Stimulated activated CD4-positive, alpha-beta T cell treated with anti-CD3 and anti-CD28 coated beads, Interleukin-1b, Interleukin-23, amount 100 ng/mL, for 1 hour (primary cell): ENCODE measurements at regions not wholly inside any gene's neighbourhood (a gene's known extent, or its start where the extent isn't known, plus 50 kb on each side); places are given as distances from the start of the nearest gene placed in this dataset.

Experiments
- DNase-seq, 2 donors: peaks; one replicate each; pipeline ENCODE4 v3.0.0-alpha.2; 2020; ENCODE audit warnings: low read depth in 2 of 2

DNA sequence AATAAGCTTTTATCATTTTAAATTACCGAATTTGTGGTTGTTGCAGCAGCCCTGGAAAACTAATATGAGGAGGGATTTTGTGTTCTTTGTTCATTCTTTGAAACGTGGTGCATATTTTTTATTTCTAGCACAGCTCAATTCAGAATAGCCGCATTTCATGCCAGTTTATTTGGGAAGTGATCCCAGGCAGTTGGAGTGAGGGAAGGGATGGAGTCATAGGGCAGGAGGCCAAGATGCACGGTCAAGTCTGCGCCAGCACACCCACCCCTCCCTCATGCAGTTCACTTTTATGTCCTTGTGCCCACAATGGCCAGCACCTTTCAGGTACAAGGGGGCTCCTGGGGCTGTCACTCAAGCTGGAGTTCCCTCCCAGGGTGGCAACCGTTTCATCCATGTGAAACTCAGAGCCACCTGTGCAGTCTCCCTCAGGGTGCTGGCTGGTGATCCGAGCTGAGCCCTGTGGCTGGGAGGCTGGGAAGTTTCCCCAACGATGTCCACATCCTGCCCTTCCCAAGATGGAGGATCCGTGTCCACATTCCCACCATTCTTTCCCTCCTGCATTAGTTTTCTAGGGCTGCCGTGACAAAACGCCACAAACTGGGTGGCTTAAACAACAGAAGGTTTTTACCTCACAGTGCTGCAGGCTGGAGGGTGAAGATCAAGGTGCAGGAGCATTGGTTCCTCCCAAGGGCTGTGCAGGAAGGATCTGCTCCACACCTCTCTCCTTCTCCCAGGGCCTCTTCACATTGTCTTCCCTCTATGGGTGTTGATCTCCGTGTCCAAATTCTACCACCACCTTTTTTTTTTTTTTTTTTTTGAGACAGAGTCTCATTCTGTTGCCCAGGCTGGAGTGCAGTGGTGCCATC, 68.5 kb upstream of the ITGA6 start:
- DNase-seq = no peak

DNA sequence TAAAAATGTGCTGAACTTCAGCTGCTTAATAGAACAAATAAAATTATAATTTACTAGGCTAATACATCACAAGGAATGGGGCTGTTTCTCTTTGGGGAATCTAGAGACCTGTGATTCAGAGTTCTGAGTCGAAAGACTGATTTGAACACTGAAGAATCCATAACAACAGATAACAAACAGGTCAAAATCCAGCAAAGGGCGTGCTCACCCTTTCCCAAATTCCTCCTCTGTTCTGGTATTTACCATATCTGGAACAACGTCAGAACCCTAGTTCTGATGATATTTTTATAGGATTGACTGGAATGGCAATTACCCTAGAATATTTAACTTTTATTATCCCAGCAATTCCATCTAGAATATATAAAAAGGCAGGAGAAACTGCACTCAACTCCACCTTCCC, 66.0 kb upstream of the ITGA6 start:
- DNase-seq = no peak

DNA sequence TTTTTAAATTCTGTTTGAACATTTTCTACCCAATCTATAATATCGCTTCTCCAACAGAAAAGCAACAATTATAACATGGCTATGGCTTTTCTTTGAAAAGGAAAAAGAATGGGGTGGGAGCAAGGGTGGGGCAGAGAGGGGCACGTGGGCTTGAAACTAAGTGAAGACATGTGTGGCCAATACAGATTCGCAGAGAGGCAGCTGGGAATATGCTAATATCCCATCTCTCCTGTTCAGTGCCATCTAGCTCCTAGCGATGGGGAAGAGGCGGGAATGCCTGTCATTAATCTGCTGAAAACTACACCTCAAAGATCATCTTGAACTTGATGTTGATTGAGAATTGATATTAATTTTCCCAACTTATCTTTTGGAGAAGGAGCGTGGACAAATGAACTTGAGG, 65.5 kb upstream of the ITGA6 start:
- no peak for DNase-seq

DNA sequence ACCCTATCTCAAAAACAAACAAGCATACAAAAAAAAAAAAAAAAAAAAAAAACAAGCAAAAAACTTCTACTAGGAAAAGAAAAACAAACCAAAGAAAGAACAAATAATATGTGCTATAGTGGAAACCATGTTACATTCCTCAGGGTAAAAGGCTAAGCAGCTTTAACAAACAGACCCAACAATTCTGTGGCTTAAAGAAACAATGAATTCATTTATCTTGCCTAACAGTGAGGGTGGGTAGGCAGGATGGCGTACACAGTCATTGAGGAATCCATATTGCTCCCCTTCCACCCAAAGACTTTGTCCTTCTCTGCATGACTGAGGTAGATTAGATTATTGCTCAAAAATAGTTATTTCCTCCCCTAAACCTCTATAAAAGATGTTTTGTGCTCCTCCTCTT, 63.1 kb upstream of the ITGA6 start:
- no peak for DNase-seq

DNA sequence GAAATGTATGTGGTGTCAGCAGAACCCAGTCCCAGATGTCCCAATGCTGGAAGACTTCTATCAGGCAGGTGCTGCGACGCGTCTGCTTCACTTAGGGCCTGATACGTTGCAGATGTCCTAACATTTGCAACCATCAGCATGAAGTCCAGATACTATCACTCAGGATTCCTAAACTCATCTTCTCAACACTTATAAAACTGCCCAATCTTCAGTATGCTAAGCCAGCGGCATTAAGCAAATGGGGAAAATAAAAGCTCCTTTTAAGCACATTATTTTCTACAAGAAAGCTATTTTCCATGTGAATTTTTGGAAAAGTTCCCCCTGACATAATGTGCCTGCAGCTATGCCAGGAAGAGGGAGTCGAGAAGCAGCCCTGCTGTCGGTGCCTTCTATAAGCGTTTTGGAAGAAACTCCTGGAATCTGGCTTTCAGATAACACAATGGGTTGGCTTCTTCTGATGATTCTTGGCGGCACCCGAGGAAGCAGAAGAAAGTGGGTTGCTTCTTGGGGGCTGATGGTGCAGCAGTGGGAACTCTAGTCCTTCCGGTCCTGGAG, 60.7 kb upstream of the ITGA6 start:
- no peak for DNase-seq

DNA sequence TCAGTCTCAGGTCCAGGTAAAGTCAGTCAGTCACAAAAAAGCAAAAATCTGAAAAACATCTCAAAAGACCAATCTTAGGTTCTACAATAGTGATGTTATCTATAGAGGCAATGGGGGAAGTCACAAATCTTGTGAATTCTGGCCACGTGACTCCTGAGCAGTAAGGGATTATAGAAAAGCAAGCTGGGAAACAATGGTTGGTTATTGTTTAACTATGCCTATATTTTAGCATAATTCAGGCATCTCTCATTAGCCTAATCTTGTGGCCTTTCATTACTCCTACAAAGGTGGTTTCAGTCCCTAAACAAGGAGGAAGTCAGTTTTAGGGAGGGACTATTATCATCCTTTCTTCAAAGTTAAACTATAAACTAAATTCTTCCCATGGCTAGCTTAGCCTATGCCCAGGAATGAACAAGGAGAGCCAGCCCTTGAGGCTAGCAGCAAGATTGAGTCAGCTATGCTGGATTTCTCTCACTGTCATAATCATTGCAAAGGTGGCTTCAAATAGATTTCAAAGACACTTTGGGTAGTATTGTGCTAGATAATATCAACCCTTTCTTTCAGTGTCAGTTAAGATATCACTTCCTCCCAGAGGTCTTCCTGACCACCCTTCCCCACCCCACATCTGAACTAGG, 56.4 kb upstream of the ITGA6 start:
- DNase-seq = no peak

DNA sequence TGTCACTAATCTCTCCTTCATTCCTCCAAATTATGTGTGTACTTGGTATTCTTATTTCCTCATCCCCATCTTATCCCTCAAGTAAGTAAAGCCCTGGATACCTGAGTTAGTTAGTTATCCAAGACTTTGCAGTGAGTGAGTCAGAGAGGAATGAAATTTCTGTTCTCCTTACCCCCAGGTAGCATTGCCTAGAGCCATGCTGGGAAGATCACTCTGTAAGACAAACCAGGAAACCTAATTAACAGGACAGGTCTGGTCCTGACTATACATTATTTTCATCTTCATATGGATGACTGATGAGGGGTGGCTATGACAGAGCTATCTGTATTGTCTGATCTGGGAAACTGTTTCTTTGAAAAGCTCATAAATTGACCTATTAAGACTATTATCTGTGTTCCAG, 55.0 kb upstream of the ITGA6 start:
- DNase-seq = no peak

DNA sequence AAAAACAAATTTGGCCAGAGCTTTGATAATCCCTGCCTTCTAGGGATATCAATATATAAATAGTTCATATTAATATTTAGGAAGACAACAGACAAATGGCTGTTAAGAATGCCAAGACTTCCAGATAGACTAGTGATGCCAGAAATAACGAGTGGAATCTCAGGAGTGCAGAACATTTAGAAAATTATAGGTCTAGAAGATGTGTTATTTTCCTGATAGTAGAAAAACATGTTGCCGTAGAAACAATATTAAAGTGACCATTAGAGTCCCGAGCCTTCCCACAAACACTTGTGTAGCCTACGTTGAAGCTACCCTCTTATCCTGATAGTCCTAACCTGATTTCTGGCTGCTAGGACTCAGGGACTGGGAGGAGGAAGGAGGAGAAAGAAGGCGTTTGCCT, 54.3 kb upstream of the ITGA6 start:
- DNase-seq = no peak

DNA sequence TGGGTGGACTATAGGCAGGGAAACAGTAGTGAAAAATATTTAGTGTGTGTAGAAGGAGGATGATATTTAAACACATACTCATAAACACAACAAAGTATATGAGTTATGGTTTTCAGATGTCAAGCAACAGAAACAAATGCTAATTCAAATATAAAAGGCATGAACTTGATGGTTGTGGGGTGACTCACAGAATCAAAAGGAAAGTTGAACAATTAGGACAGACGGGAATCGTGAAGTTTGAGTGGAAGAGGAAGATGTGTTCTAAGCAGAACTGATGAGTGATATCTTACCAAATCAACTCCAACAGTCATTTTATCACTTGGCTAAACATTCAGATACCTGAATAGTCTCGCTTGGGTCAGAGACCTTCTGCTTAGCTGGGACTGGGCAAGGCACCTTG, 53.6 kb upstream of the ITGA6 start:
- DNase-seq = no peak

DNA sequence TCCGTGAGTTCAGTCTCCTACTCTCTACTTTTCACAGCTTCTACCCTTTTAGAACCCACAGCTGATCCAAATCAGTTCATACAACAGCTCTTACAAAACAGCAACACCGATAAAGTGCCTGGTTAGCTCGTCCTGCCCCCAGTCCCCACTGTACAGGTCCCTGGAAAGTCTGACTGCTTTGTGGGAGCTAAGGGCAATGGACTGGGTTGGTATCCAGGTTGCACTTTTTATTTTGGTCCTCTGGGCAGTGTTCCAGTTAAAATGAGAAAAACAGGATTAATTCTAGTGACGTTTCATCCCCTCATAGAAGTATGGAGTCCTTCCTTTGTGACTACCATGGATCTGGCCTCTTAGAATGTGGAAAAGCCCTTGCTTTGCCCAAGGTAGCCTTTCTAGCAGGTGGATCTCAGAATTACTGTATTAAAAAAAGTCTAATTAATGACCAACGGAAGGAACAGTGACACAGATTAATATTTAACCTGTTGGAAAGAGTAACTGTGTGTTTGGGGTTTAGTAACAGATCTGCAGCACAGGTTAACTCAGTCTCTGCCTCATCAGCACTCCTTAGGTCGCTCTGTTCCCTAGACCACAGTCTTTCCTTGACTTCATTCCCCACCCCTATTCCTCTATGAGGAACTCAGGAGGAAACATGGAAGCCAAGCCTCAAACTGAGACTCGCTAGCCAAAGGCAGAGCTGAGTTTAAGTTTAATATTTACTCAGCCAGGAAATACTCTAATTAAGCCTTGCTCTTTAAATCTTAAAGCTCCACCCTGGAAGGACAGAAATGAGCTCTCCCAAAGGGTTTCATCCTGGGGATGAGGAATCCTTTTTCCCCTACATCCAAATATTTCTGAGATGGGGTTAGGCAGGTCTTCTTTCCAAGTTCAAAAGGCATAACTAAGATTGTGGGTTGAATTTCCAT, 52.8 kb upstream of the ITGA6 start:
- no peak for DNase-seq

DNA sequence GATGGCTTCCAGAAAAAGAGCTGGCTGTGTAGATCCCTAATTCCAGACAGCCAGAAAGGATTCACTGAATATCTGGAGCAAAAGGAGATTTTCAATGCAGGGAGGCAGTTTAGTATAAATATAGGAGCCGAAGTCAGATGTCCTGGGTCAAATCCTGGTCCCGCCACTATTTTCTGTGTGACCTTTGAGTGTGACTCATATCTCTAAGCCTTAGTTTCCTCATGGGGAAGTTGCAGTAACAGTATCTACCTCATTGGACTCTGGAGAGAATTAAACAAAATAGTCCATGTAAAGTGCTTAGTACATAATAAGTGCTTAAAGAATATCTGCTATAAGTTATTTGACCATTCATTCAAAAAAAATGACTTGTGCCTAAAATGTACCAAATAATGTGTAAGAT, 52.1 kb upstream of the ITGA6 start:
- no peak for DNase-seq

DNA sequence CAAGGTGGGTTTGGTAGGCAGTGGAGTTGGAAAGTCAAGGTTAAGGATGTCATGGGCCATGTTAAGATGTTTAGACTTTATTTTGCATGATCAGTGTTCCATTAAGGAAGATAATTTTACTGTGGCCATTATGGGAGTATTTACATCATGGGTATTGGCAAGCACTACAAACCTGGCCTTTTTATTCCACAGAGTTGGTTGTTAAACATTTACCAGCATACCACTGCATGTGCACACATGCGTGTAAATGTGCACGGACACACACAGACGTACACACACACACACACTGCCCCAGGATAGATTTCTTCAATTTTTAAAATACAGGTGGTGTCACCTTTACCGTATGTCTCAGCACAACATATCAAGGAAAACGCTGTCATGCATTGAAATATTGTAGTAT, 51.4 kb upstream of the ITGA6 start:
- no peak for DNase-seq

DNA sequence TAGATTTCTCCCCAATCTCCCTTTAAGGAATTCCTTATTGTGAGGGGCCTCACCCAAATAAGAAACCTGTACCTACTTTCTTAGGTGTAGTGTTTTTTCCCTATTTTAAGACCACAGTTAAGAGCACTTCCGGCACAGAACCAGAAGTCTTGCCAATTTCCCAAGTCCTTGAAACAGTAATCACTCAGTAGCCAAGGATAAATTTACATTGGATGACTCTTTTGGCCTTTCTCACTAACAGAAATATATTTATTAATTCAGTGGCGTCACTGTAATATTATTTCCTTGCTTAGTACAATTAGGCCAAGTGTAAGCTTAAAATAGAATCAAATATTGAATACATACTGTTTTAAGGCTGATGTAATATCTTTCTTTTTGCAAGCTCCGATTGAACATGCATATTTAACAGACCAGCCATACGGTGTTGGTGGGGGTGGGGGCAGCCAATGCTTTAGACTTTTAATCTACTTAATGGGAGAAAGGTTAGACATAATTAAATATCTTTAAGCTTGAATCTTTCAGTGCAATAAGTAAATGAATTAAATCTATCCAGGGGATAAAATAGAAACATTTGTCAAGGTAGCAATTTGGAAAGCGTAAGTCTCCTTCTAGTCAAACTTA, 50.8 kb upstream of the ITGA6 start:
- no peak for DNase-seq

DNA sequence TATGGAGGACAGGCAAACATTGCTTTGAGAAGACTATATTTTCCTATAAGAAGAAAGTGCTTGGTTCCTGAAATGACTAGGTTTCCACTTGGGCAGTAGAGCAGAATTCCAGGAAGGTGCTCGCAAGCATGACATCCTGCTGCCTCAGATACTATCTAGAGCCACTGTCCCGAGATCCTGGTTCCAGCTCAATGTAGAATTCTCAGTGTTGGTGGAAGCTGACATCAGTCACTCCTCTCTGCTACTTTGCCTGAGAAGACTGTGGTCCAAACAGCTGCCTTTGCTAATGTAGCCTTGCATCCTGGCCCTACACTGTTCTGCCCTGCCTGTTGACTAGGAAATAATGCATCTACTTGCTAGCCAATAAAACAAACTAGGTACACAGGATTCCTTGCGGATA, 50.0 kb upstream of the ITGA6 start:
- DNase-seq = no peak
